Neural cell (in vitro differentiated cells): ENCODE measurements at regions not wholly inside any gene's neighbourhood (a gene's known extent, or its start where the extent isn't known, plus 50 kb on each side); places are given as distances from the start of the nearest gene placed in this dataset.

ENCODE experiments used
- H2AFZ ChIP-seq: fragments of 200-600, 300-800 bp; sonication (generic), shearing (Covaris generic); 2 replicates; pipeline ENCODE4 v1.6.0; 2014; ENCODE audit warnings: low read depth, mild to moderate bottlenecking, antibody characterized with exemption, low read length, moderate library complexity
- H3F3A ChIP-seq: fragments of 200-600 bp; shearing (Covaris generic); 2 replicates; pipeline ENCODE4 v1.6.1; 2016; ENCODE audit warnings: mild to moderate bottlenecking, moderate library complexity, mixed read lengths, antibody characterized with exemption, low read length; ENCODE audit not compliant: insufficient read depth, poor library complexity, severe bottlenecking
- H3K27ac ChIP-seq: fragments of 200-600, 300-800 bp; sonication (generic), shearing (Covaris generic); 2 replicates; pipeline ENCODE4 v1.5.1; 2014; ENCODE audit warnings: mild to moderate bottlenecking, low read length, moderate library complexity
- H3K27me3 ChIP-seq: fragments of 300-800, 200-600 bp; sonication (generic), shearing (Covaris generic); 2 replicates; pipeline ENCODE4 v1.6.0; 2014; ENCODE audit warnings: mild to moderate bottlenecking, low read depth, low read length, moderate library complexity; ENCODE audit not compliant: insufficient read depth
- H3K36me3 ChIP-seq: fragments of 300-800, 200-600 bp; sonication (generic), shearing (Covaris generic); 2 replicates; pipeline ENCODE4 v1.5.1; 2014; ENCODE audit warnings: mild to moderate bottlenecking, antibody characterized with exemption, low read length, moderate library complexity; ENCODE audit not compliant: insufficient read depth
- H3K4me2 ChIP-seq: fragments of 300-800, 200-600 bp; sonication (generic), shearing (Covaris generic); 2 replicates; pipeline ENCODE4 v1.6.0; 2014; ENCODE audit warnings: mild to moderate bottlenecking, low read length
- H3K4me3 ChIP-seq: fragments of 300-800, 200-600 bp; sonication (generic), shearing (Covaris generic); 2 replicates; pipeline ENCODE4 v1.5.1; 2014; ENCODE audit warnings: mild to moderate bottlenecking, low read length, moderate library complexity
- H3K79me2 ChIP-seq: fragments of 200-600 bp; shearing (Covaris generic); replicated peaks from 2 replicates; pipeline ENCODE4 v1.6.0; 2014; ENCODE audit warnings: mild to moderate bottlenecking, low read length, moderate library complexity; ENCODE audit not compliant: insufficient read depth
- H3K9ac ChIP-seq: fragments of 300-800, 200-600 bp; sonication (generic), shearing (Covaris generic); 2 replicates; pipeline ENCODE4 v1.6.1; 2016; ENCODE audit warnings: mild to moderate bottlenecking, low read length, mixed read lengths
- H3K9me2 ChIP-seq: fragments of 200-600 bp; shearing (Covaris generic); 2 replicates; pipeline ENCODE4 v1.6.1; 2016; ENCODE audit warnings: mild to moderate bottlenecking, low read length, mixed read lengths; ENCODE audit not compliant: insufficient read depth
- H3K9me3 ChIP-seq: fragments of 200-600, 300-800 bp; sonication (generic), shearing (Covaris generic); 2 replicates; pipeline ENCODE4 v1.6.1; 2016; ENCODE audit warnings: mild to moderate bottlenecking, mixed run types, low read length, moderate library complexity, mixed read lengths
- H4K20me1 ChIP-seq: fragments of 200-600 bp; shearing (Covaris generic); 2 replicates; pipeline ENCODE4 v1.6.1; 2016; ENCODE audit warnings: mild to moderate bottlenecking, mixed run types; ENCODE audit not compliant: insufficient read depth
- EP300 ChIP-seq: fragments of 450-650 bp; conservative IDR thresholded peaks from 2 replicates; pipeline ENCODE4 v1.6.1; 2014; ENCODE audit warnings: antibody characterized with exemption, mild to moderate bottlenecking, moderate library complexity; ENCODE audit not compliant: poor library complexity, severe bottlenecking
- EZH2 ChIP-seq: fragments of 200-600, 300-800 bp; shearing (Covaris generic), sonication (generic); IDR thresholded peaks from 2 replicates; pipeline ENCODE4 v1.6.1; 2014; ENCODE audit warnings: antibody characterized with exemption, low read length, borderline replicate concordance, mild to moderate bottlenecking; ENCODE audit not compliant: insufficient read depth, poor library complexity, severe bottlenecking
- MXI1 ChIP-seq: fragments of 450-650 bp; conservative IDR thresholded peaks from 2 replicates; pipeline ENCODE4 v1.6.1; 2014; ENCODE audit warnings: antibody characterized with exemption, mild to moderate bottlenecking; ENCODE audit not compliant: poor library complexity, severe bottlenecking
- POLR2AphosphoS5 ChIP-seq: IDR thresholded peaks from 2 replicates; pipeline ENCODE4 v1.6.1; 2012
- RAD21 ChIP-seq: fragments of 450-650 bp; conservative IDR thresholded peaks from 2 replicates; pipeline ENCODE4 v1.6.1; 2014; ENCODE audit warnings: antibody characterized with exemption, mild to moderate bottlenecking, moderate library complexity
- SMC3 ChIP-seq: fragments of 450-650 bp; conservative IDR thresholded peaks from 2 replicates; pipeline ENCODE4 v1.6.1; 2014; ENCODE audit warnings: antibody characterized with exemption, mild to moderate bottlenecking, moderate library complexity; ENCODE audit not compliant: poor library complexity
- TAF1 ChIP-seq: IDR thresholded peaks from 2 replicates; pipeline ENCODE4 v1.6.1; 2012; ENCODE audit warnings: low read depth
- TF ChIP-seq, protein P1 (sequence below): fragments of 450-650 bp; IDR thresholded peaks from 2 replicates; pipeline ENCODE4 v1.5.1; 2014; ENCODE audit warnings: antibody characterized with exemption, mild to moderate bottlenecking, moderate library complexity; ENCODE audit not compliant: poor library complexity, severe bottlenecking
- TF ChIP-seq, protein P2 (sequence below): IDR thresholded peaks from 2 replicates; pipeline ENCODE4 v1.6.1; 2012; ENCODE audit warnings: borderline replicate concordance

GRCh38 chr4:178448372-178449035, 1006.3 kb upstream of the AGA start:
- Histone ChIP-seq H3K36me3 (no peaks in the 10 kb centered on the region), H4K20me1 (no peaks in the 10 kb centered on the region), H3K27ac (no peak overlapping the region), H3K4me3 (no peak overlapping the region), H3K9ac (no peak overlapping the region), H3F3A (no peaks in the 10 kb centered on the region), H3K79me2 (no peaks in the 10 kb centered on the region), H3K9me3 (no peaks in the 10 kb centered on the region), H2AFZ (no peak overlapping the region), H3K27me3 (peaks cover 3% of the 10 kb centered on the region), H3K4me2 (no peak overlapping the region), H3K9me2 (no peaks in the 10 kb centered on the region)
- TF ChIP-seq EP300: peak; percentile 100
- no peak for TF ChIP-seq RAD21
- TF ChIP-seq, protein P1, sequence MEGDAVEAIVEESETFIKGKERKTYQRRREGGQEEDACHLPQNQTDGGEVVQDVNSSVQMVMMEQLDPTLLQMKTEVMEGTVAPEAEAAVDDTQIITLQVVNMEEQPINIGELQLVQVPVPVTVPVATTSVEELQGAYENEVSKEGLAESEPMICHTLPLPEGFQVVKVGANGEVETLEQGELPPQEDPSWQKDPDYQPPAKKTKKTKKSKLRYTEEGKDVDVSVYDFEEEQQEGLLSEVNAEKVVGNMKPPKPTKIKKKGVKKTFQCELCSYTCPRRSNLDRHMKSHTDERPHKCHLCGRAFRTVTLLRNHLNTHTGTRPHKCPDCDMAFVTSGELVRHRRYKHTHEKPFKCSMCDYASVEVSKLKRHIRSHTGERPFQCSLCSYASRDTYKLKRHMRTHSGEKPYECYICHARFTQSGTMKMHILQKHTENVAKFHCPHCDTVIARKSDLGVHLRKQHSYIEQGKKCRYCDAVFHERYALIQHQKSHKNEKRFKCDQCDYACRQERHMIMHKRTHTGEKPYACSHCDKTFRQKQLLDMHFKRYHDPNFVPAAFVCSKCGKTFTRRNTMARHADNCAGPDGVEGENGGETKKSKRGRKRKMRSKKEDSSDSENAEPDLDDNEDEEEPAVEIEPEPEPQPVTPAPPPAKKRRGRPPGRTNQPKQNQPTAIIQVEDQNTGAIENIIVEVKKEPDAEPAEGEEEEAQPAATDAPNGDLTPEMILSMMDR: no peak
- TF ChIP-seq MXI1: peak; percentile 32
- TF ChIP-seq, protein P2, sequence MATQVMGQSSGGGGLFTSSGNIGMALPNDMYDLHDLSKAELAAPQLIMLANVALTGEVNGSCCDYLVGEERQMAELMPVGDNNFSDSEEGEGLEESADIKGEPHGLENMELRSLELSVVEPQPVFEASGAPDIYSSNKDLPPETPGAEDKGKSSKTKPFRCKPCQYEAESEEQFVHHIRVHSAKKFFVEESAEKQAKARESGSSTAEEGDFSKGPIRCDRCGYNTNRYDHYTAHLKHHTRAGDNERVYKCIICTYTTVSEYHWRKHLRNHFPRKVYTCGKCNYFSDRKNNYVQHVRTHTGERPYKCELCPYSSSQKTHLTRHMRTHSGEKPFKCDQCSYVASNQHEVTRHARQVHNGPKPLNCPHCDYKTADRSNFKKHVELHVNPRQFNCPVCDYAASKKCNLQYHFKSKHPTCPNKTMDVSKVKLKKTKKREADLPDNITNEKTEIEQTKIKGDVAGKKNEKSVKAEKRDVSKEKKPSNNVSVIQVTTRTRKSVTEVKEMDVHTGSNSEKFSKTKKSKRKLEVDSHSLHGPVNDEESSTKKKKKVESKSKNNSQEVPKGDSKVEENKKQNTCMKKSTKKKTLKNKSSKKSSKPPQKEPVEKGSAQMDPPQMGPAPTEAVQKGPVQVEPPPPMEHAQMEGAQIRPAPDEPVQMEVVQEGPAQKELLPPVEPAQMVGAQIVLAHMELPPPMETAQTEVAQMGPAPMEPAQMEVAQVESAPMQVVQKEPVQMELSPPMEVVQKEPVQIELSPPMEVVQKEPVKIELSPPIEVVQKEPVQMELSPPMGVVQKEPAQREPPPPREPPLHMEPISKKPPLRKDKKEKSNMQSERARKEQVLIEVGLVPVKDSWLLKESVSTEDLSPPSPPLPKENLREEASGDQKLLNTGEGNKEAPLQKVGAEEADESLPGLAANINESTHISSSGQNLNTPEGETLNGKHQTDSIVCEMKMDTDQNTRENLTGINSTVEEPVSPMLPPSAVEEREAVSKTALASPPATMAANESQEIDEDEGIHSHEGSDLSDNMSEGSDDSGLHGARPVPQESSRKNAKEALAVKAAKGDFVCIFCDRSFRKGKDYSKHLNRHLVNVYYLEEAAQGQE: peak; percentile 95
- no peak for TF ChIP-seq EZH2
- TF ChIP-seq TAF1: no peak
- TF ChIP-seq SMC3: peak; percentile 35
- peak; percentile 99 for TF ChIP-seq POLR2AphosphoS5

- no peaks in the 10 kb centered on the region for H4K20me1 ChIP-seq
- H3K4me3 ChIP-seq: no peak overlapping the region
- peaks cover 3% of the 10 kb centered on the region for H3K27me3 ChIP-seq
- no peak for TF ChIP-seq MXI1
- no peak for TF ChIP-seq SMC3
- TF ChIP-seq EP300: no peak
- TF ChIP-seq POLR2AphosphoS5: no peak
- TF ChIP-seq EZH2: no peak
- no peaks in the 10 kb centered on the region for H3K9me3 ChIP-seq
- no peaks in the 10 kb centered on the region for H3K9me2 ChIP-seq
- H3K27ac ChIP-seq: no peak overlapping the region
- H3F3A ChIP-seq: no peaks in the 10 kb centered on the region
- no peaks in the 10 kb centered on the region for H3K36me3 ChIP-seq
- H2AFZ ChIP-seq: no peak overlapping the region
- H3K9ac ChIP-seq: no peak overlapping the region
- H3K4me2 ChIP-seq: no peak overlapping the region
- no peaks in the 10 kb centered on the region for H3K79me2 ChIP-seq
Measured at GRCh38 chr4:178450614-178451013, 1008.4 kb upstream of the AGA start.

GRCh38 chr4:178453057-178453456, 1010.8 kb upstream of the AGA start:
- Histone ChIP-seq H3K9ac (no peak overlapping the region), H3F3A (no peaks in the 10 kb centered on the region), H3K9me2 (no peaks in the 10 kb centered on the region), H3K36me3 (no peaks in the 10 kb centered on the region), H4K20me1 (no peaks in the 10 kb centered on the region), H3K27ac (no peak overlapping the region), H3K27me3 (peaks cover 3% of the 10 kb centered on the region), H3K9me3 (no peaks in the 10 kb centered on the region), H3K4me2 (no peak overlapping the region), H3K79me2 (no peaks in the 10 kb centered on the region), H3K4me3 (no peak overlapping the region), H2AFZ (no peak overlapping the region)
- TF ChIP-seq, protein P1: no peak
- no peak for TF ChIP-seq EZH2
- no peak for TF ChIP-seq MXI1
- TF ChIP-seq EP300: no peak
- no peak for TF ChIP-seq POLR2AphosphoS5
- TF ChIP-seq TAF1: no peak
- no peak for TF ChIP-seq SMC3
- TF ChIP-seq, protein P2: no peak
- no peak for TF ChIP-seq RAD21
